IMR-90 (cell line): ENCODE measurements at regions not wholly inside any gene's neighbourhood (a gene's known extent, or its start where the extent isn't known, plus 50 kb on each side); places are given as distances from the start of the nearest gene placed in this dataset.

Source experiments
- ATAC-seq: fragments of 200-7000 bp; cut with Tn5 transposase; 2 replicates; pipeline ENCODE4 v1.9.1; 2020; ENCODE audit warnings: low read depth, mild to moderate bottlenecking, moderate library complexity
- BruUV-seq: library from RNA; stranded (reverse); fragments of 400-500 nt; replicated peaks from 2 replicates; lab custom pipeline; 2021; lab: Mats Ljungman, UMichigan
- CTCF ChIA-PET: fragments of 300-600 bp; formaldehyde crosslinking; extraction: SDS; loops from one replicate; lab custom pipeline; 2021; ENCODE audit warnings: antibody characterized with exemption; lab: Yijun Ruan, JAX
- POLR2A ChIA-PET: fragments of 300-600 bp; sonication (Branson Sonifier 250); formaldehyde crosslinking; loops from one replicate; lab custom pipeline; 2022; ENCODE audit warnings: antibody characterized with exemption; ENCODE audit not compliant: unreplicated experiment; lab: Charles Lee
- DNase-seq: peaks from one replicate; pipeline ENCODE4 v3.0.0; 2013
- H2AFZ ChIP-seq: replicated peaks from 2 replicates; pipeline ENCODE3; 2013; ENCODE audit warnings: low read length, mild to moderate bottlenecking; ENCODE audit not compliant: poor library complexity
- H2AK5ac ChIP-seq: 2 replicates; pipeline ENCODE4 v1.6.1; 2013; ENCODE audit warnings: low read depth, low read length, inconsistent platforms
- H2AK9ac ChIP-seq: replicated peaks from 2 replicates; pipeline ENCODE3; 2013; ENCODE audit warnings: mild to moderate bottlenecking, low read depth, low read length, moderate library complexity; ENCODE audit not compliant: poor library complexity
- H2BK120ac ChIP-seq: 2 replicates; pipeline ENCODE4 v1.6.1; 2013; ENCODE audit warnings: low read depth, low read length, inconsistent platforms
- H2BK15ac ChIP-seq: 3 replicates; pipeline ENCODE4 v1.6.1; 2013; ENCODE audit warnings: low read depth, low read length, inconsistent platforms
- H2BK20ac ChIP-seq: 2 replicates; pipeline ENCODE4 v1.6.1; 2013; ENCODE audit warnings: low read depth, mild to moderate bottlenecking, inconsistent platforms, low read length, moderate library complexity
- H2BK5ac ChIP-seq: 2 replicates; pipeline ENCODE4 v1.6.1; 2013; ENCODE audit warnings: mild to moderate bottlenecking, low read depth, low read length, inconsistent platforms; ENCODE audit not compliant: poor library complexity, severe bottlenecking
- H3K14ac ChIP-seq: replicated peaks from 2 replicates; pipeline ENCODE4 v1.6.1; 2013; ENCODE audit warnings: low read depth, low read length, inconsistent platforms
- H3K18ac ChIP-seq: 2 replicates; pipeline ENCODE4 v1.6.1; 2013; ENCODE audit warnings: low read depth, low read length, control low read depth
- H3K23ac ChIP-seq: 2 replicates; pipeline ENCODE4 v1.6.1; 2013; ENCODE audit warnings: low read depth, low read length, inconsistent platforms
- H3K27ac ChIP-seq: 2 replicates; pipeline ENCODE4 v1.5.1; 2013; ENCODE audit warnings: mild to moderate bottlenecking, control low read depth, low read length; ENCODE audit not compliant: insufficient read depth
- H3K27me3 ChIP-seq: 2 replicates; pipeline ENCODE4 v1.6.1; 2013; ENCODE audit warnings: low read length; ENCODE audit not compliant: control insufficient read depth, insufficient read depth
- H3K36me3 ChIP-seq: 2 replicates; pipeline ENCODE4 v1.6.1; 2013; ENCODE audit warnings: low read length, mixed read lengths; ENCODE audit not compliant: control insufficient read depth, insufficient read depth
- H3K4ac ChIP-seq: 2 replicates; pipeline ENCODE4 v1.6.1; 2013; ENCODE audit warnings: low read depth, low read length, inconsistent platforms
- H3K4me1 ChIP-seq: 2 replicates; pipeline ENCODE4 v1.6.1; 2013; ENCODE audit warnings: low read length, mixed read lengths; ENCODE audit not compliant: control insufficient read depth, insufficient read depth
- H3K4me2 ChIP-seq: 2 replicates; pipeline ENCODE4 v1.6.1; 2013; ENCODE audit warnings: low read depth, mild to moderate bottlenecking, control low read depth, low read length, moderate library complexity
- H3K4me3 ChIP-seq: 2 replicates; pipeline ENCODE4 v1.5.1; 2013; ENCODE audit warnings: low read depth, mild to moderate bottlenecking, control low read depth, low read length, moderate library complexity; ENCODE audit not compliant: insufficient read depth
- H3K56ac ChIP-seq: 2 replicates; pipeline ENCODE4 v1.6.1; 2013; ENCODE audit warnings: low read length, inconsistent platforms; ENCODE audit not compliant: insufficient read depth; ENCODE audit errors: extremely low read depth
- H3K79me1 ChIP-seq, 2 experiments: 2 replicates each; pipeline ENCODE4 v1.6.1; 2013; ENCODE audit warnings: low read length in 2 of 2, inconsistent platforms in 1 of 2, low read depth in 1 of 2
- H3K9ac ChIP-seq: 2 replicates; pipeline ENCODE4 v1.6.1; 2013; ENCODE audit warnings: low read depth, low read length, control low read depth
- H3K9me1 ChIP-seq: 2 replicates; pipeline ENCODE4 v1.6.1; 2013; ENCODE audit warnings: low read length, inconsistent platforms; ENCODE audit not compliant: insufficient read depth
- H3K9me3 ChIP-seq: 2 replicates; pipeline ENCODE4 v1.6.1; 2013; ENCODE audit warnings: low read length; ENCODE audit not compliant: control insufficient read depth, insufficient read depth
- H4K20me1 ChIP-seq: 2 replicates; pipeline ENCODE4 v1.6.1; 2013; ENCODE audit warnings: low read length, inconsistent platforms; ENCODE audit not compliant: insufficient read depth
- H4K5ac ChIP-seq: 2 replicates; pipeline ENCODE4 v1.6.1; 2013; ENCODE audit warnings: mild to moderate bottlenecking, low read depth, low read length, control low read depth
- H4K8ac ChIP-seq, 2 experiments: 2 replicates each; pipeline ENCODE4 v1.6.1; 2013; ENCODE audit warnings: low read depth in 2 of 2, low read length in 2 of 2, control low read depth in 1 of 2, inconsistent platforms in 1 of 2
- H4K91ac ChIP-seq: 2 replicates; pipeline ENCODE4 v1.6.1; 2013; ENCODE audit warnings: low read depth, low read length, inconsistent platforms; ENCODE audit not compliant: insufficient read depth
- BHLHE40 ChIP-seq: fragments of 150-350 bp; IDR thresholded peaks from 2 replicates; pipeline ENCODE4 v1.6.1; 2016; ENCODE audit warnings: mild to moderate bottlenecking, low read depth, low read length
- CEBPB ChIP-seq: IDR thresholded peaks from 2 replicates; pipeline ENCODE4 v1.6.1; 2012; ENCODE audit warnings: low read depth, low read length, improper control_type of control experiment
- ELK1 ChIP-seq: fragments of 150-350 bp; IDR thresholded peaks from 2 replicates; pipeline ENCODE4 v1.6.1; 2016; ENCODE audit warnings: low read depth, mild to moderate bottlenecking, low read length, moderate library complexity, borderline replicate concordance
- FOS ChIP-seq: fragments of 150-350 bp; IDR thresholded peaks from 2 replicates; pipeline ENCODE4 v1.6.1; 2016; ENCODE audit warnings: low read depth, low read length
- MAZ ChIP-seq: IDR thresholded peaks from 2 replicates; pipeline ENCODE4 v1.6.1; 2012; ENCODE audit warnings: low read depth, mild to moderate bottlenecking, low read length, improper control_type of control experiment, moderate library complexity, borderline replicate concordance
- MXI1 ChIP-seq: IDR thresholded peaks from 2 replicates; pipeline ENCODE4 v1.6.1; 2012; ENCODE audit warnings: low read depth, mild to moderate bottlenecking, low read length, moderate library complexity, borderline replicate concordance
- NFE2L2 ChIP-seq: fragments of 150-350 bp; IDR thresholded peaks from 2 replicates; pipeline ENCODE4 v1.6.1; 2016; ENCODE audit warnings: low read depth, mild to moderate bottlenecking, low read length
- POLR2A ChIP-seq: IDR thresholded peaks from 2 replicates; pipeline ENCODE4 v1.6.1; 2012; ENCODE audit warnings: mild to moderate bottlenecking, low read depth, low read length
- RAD21 ChIP-seq: IDR thresholded peaks from 2 replicates; pipeline ENCODE4 v1.6.1; 2012; ENCODE audit warnings: low read length, improper control_type of control experiment
- RCOR1 ChIP-seq: IDR thresholded peaks from 2 replicates; pipeline ENCODE4 v1.6.1; 2012; ENCODE audit warnings: mild to moderate bottlenecking, low read length, improper control_type of control experiment; ENCODE audit not compliant: insufficient replicate concordance
- RFX5 ChIP-seq: IDR thresholded peaks from 2 replicates; pipeline ENCODE4 v1.8.0; 2012; ENCODE audit warnings: low read depth, mild to moderate bottlenecking, low read length, moderate library complexity
- WGBS, 2 experiments: methylation state at CpG; one replicate each; pipeline versions ENCODE4 v1.1.5 to v1.1.7; 2013; ENCODE audit warnings: missing lambda C conversion rate in 2 of 2; ENCODE audit not compliant: insufficient read length in 1 of 2; ENCODE audit errors: extremely low coverage in 2 of 2; 5-methylcytosine and 5-hydroxymethylcytosine counted together
- dilution Hi-C: fragments of 300-500 bp; cut with HindIII; formaldehyde crosslinking; loops from one replicate; pipeline ENCODE4 v1.14.3; 2018; ENCODE audit warnings: low sequenced_read_pairs; ENCODE audit not compliant: unreplicated experiment
- in situ Hi-C: fragments of 300-500 bp; cut with MboI; formaldehyde crosslinking; loops from 3 replicates; pipeline ENCODE4 v1.14.3; 2019; ENCODE audit warnings: low sequenced_read_pairs, inconsistent platforms, mixed read lengths
- intact Hi-C: fragments of 100-400 bp; cut with micrococcal nuclease; formaldehyde crosslinking; loops from 2 replicates; pipeline ENCODE4 v1.10.0; 2022
- TF ChIP-seq, protein P1 (sequence below): fragments of 150-350 bp; IDR thresholded peaks from 2 replicates; pipeline ENCODE4 v1.6.1; 2017; ENCODE audit warnings: mild to moderate bottlenecking, antibody characterized with exemption, low read length, low read depth
- TF ChIP-seq, protein P2 (sequence below): conservative IDR thresholded peaks from 2 replicates; pipeline ENCODE4 v1.5.1; 2012; ENCODE audit warnings: mild to moderate bottlenecking, low read depth, low read length, improper control_type of control experiment

DNA sequence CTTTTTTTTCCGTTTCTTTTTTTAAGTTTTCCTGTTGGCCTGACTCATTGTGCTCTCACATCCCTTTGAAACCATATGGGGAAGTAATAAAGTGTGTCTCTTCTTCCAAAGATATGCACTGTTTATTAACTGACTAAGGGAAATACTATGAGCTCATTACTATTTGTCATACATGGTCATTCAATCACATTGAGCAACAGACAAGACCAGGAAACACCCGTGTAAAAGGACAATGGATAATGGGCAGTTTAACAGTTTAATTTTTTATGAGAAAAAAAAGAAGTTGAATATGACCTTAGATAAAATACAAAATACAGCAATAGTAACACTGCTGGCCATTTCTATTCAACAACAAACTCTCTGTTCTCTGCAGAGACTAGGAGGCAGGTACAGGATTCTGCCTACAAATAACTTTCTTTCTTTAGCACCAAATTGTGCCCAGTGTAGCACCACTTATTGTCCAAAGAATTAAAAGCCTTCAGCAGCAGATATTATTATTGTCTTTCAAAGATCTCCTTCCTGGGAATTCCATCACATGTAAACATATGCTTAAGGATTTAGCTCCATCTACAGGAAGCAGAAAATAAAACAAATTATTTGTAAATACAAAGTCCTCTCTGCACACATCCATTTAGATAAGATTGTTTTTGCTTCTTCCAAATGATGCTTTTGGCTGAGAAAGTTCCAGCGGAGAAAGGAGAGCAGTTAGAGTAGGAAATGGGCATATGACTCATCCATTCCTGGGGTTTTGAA lies 55.0 kb upstream of the AKR1E2 start:
- Histone ChIP-seq H4K91ac (peak overlapping the region; percentile 85), H2AK9ac (no peak overlapping the region), H3K9me3 (no peaks in the 10 kb centered on the region), H2BK5ac (peak overlapping the region; percentile 100), H3K79me1 (peaks cover 3 to 23% of the 10 kb centered on the region in 2 experiments; a peak in 3 of 4 replicates), H3K4me2 (peak overlapping the region; percentile 82), H4K5ac (peak overlapping the region; percentile 87; the same call in 1 of the 2 replicates), H4K8ac (peak overlapping the region; percentile 93 to 95), H2BK20ac (peak overlapping the region; percentile 99; the same call in 1 of the 2 replicates), H3K27ac (peak overlapping the region; percentile 60), H3K56ac (peak overlapping the region; percentile 99), H2BK15ac (peak overlapping the region; percentile 71; the same call in 2 of the 3 replicates), H2AFZ (no peak overlapping the region), H3K4me3 (no peak overlapping the region), H3K14ac (peak overlapping the region; percentile 96), H2BK120ac (peak overlapping the region; percentile 99), H3K27me3 (no peaks in the 10 kb centered on the region), H3K4me1 (peaks cover 15% of the 10 kb centered on the region), H3K9me1 (peaks cover 4% of the 10 kb centered on the region), H3K36me3 (no peaks in the 10 kb centered on the region), H3K9ac (peak overlapping the region; percentile 57; the same call in 1 of the 2 replicates), H2AK5ac (peak overlapping the region; percentile 65; the same call in 1 of the 2 replicates), H3K18ac (peak overlapping the region; percentile 97; the same call in 1 of the 2 replicates), H4K20me1 (no peaks in the 10 kb centered on the region), H3K23ac (peak overlapping the region; percentile 98; the same call in 1 of the 2 replicates), H3K4ac (peak overlapping the region; percentile 96; the same call in 1 of the 2 replicates)
- ChIA-PET POLR2A (interaction anchor here (0.6 to 1.0 kb wide), 2 partner anchors 317 to 986 kb away, joined by 3 to 5 read pairs; partner anchors contain the start of gene KLF6), CTCF (interaction anchor here (0.6 to 1.3 kb wide), 3 partner anchors 23 to 1578 kb away, joined by 3 to 4 read pairs (median 3); no protein-coding TSS in a partner anchor)
- BruUV-seq, result no TSS peak
- no CpG with 5 or more reads among the region's 3 CpGs for WGBS, 2 experiments
- dilution Hi-C loops, result no loop called here
- intact Hi-C loops, result loop anchor here (2.0 to 5.0 kb wide), 3 partner anchors 38 to 1319 kb away; no protein-coding TSS in a partner anchor
- ATAC-seq, result peak; percentile 82
- peak; percentile 98 for DNase-seq
- in situ Hi-C loops, result loop anchor here (10.0 to 25.0 kb wide), 3 partner anchors 509 to 986 kb away; partner anchors contain the start of gene KLF6
- TF ChIP-seq FOS, result peak; percentile 86
- TF ChIP-seq ELK1, result no peak
- no peak; the same call in 1 of the 2 replicates for TF ChIP-seq POLR2A
- TF ChIP-seq RFX5, result no peak
- TF ChIP-seq NFE2L2, result peak; percentile 48; the same call in 1 of the 2 replicates
- TF ChIP-seq CEBPB, result peak; percentile 98
- TF ChIP-seq, protein P1, sequence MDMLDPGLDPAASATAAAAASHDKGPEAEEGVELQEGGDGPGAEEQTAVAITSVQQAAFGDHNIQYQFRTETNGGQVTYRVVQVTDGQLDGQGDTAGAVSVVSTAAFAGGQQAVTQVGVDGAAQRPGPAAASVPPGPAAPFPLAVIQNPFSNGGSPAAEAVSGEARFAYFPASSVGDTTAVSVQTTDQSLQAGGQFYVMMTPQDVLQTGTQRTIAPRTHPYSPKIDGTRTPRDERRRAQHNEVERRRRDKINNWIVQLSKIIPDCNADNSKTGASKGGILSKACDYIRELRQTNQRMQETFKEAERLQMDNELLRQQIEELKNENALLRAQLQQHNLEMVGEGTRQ, result no peak
- TF ChIP-seq BHLHE40, result peak; percentile 29; the same call in 1 of the 2 replicates
- no peak for TF ChIP-seq MXI1
- TF ChIP-seq RCOR1, result no peak
- TF ChIP-seq MAZ, result no peak
- TF ChIP-seq, protein P2, sequence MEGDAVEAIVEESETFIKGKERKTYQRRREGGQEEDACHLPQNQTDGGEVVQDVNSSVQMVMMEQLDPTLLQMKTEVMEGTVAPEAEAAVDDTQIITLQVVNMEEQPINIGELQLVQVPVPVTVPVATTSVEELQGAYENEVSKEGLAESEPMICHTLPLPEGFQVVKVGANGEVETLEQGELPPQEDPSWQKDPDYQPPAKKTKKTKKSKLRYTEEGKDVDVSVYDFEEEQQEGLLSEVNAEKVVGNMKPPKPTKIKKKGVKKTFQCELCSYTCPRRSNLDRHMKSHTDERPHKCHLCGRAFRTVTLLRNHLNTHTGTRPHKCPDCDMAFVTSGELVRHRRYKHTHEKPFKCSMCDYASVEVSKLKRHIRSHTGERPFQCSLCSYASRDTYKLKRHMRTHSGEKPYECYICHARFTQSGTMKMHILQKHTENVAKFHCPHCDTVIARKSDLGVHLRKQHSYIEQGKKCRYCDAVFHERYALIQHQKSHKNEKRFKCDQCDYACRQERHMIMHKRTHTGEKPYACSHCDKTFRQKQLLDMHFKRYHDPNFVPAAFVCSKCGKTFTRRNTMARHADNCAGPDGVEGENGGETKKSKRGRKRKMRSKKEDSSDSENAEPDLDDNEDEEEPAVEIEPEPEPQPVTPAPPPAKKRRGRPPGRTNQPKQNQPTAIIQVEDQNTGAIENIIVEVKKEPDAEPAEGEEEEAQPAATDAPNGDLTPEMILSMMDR, result peak; percentile 42
- TF ChIP-seq RAD21, result peak; percentile 47
